Activated T-cell treated with anti-CD3 and anti-CD28 coated beads for 4 hours (primary cell): ENCODE measurements at regions not wholly inside any gene's neighbourhood (a gene's known extent, or its start where the extent isn't known, plus 50 kb on each side); places are given as distances from the start of the nearest gene placed in this dataset.
"Not testable (repeated sequence)": the region's sequence is repeated elsewhere in the genome, so short reads cannot be mapped to it uniquely, and the experiment has no call there.

Experiments used
- DNase-seq: peaks from one replicate; pipeline ENCODE4 v3.0.0-alpha.2; 2020

GRCh38 chr7:140283472-140283871, 106.7 kb upstream of the KDM7A start:
- no peak for DNase-seq

GRCh38 chr7:140281960-140282359, 105.2 kb upstream of the KDM7A start:
- DNase-seq = no peak

DNA sequence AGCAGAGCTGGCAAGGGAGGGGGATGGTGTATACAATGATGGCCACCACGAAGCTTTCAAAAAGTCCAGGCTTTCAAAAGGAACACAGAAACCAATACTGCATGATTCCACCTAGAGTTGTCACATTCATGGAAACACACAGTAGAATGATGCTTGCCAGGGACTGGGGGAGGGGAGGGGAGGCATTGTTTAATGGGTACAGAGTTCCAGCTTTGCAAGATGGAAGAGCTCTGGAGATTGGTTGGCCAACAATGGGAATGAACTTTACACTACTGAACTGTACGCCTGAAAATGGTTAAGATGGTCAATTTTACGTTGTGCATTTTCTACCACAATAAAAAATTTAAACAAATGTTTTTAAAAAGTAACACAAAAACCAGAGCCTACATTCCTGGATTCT, 104.5 kb upstream of the KDM7A start:
- no peak for DNase-seq

- DNase-seq = no peak
Observed at GRCh38 chr7:140276001-140276400, 99.2 kb upstream of the KDM7A start.

GRCh38 chr7:140275069-140275965, 98.5 kb upstream of the KDM7A start:
- DNase-seq = no peak

DNA sequence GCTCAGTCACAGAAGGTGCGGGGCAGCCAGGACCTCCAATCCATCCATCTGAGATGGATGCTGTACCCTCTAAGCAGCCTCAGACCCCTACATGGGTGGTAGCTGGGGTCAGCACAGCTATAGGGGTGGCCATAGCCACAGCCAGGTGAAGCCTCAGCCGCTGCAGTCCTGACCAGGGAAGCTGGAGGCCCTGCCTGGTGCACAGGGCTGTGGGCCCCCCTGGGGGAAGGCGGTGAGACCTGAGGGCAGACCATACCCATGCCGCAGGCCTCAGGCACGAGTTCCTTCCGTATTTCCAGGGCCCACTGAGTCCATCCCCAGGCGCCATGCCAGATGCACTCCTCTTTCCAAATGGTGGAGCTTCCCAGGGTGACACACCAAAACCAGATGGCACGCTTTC, 96.6 kb upstream of the KDM7A start:
- no peak for DNase-seq

DNA sequence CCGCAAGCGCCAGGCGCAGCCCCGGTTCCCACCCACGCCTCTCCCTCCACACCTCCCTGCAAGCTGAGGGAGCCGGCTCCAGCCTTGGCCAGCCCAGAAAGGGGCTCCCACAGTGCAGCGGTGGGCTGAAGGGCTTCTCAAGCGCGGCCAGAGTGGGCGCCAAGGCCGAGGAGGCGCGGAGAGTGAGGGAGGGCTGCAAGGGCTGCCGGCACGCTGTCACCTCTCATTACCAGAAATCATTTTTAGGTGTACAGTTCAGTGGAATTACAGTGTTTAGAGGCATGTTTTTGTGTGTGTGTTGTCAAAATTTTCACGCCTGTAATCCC, 94.8 kb upstream of the KDM7A start:
- not testable (repeated sequence) for DNase-seq

DNA sequence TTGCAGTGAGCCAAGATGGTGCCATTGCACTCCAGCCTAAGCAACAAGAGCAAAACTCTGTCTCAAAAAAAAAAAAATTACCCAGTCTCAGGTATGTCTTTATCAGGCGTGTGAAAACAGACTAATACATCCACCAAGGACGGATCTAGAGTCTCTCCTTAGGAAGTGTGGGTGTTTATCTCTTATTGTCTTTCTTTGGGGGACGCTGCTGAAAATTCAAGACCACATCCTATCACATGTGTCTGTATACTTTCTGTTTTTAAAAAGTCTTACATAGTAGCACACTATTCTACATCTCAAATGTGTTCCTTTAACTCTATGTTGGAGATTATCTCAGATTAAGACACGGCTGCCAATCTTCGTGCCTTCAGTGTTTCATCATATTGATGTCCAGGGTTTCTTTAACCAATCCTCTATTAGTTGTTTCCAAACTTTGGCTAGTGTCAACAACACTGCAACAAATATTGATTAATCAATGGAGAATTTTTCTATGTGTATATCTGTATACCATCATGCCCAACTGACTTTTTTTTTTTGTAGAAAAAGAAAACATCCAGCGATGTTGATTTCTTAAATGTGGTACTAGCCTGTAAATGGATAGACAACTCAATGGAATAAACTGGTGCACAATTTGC, 92.3 kb upstream of the KDM7A start:
- DNase-seq = no peak

GRCh38 chr7:140267381-140268226, 90.8 kb upstream of the KDM7A start:
- DNase-seq = no peak

GRCh38 chr7:140263277-140263676, 86.5 kb upstream of the KDM7A start:
- no peak for DNase-seq

DNA sequence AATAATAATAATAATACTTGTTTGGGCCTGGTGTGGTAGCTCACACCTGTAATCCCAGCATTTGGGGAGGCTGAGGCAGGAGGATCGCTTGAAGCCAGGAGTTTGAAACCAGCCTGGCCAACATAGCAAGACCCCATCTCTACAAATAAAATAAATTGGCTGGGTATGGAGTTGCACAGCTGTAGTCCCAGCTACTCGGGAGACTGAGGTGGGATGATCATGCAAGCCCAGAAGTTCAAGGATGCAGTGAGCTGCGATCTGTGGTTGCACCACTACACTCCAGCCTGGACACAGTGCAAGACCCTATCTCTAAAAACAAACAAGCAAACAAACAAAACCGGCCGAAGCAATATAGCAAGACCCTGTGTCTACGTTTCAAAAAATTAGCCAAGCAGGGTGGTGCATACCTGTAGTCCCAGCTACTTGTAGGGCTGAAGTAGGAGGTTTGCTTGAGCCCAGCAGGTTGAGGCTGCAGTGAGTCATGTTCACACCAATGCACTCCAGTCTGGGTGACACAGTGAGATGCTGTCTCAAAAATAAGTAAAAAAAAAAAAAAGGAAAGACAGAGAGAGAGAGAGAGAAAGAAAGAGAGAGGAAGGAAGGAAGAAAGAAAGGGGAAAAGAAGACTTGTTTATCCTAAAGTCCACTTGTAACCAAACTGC, 85.6 kb upstream of the KDM7A start:
- DNase-seq = no peak

- no peak for DNase-seq
Observed at GRCh38 chr7:140261522-140261921, 84.7 kb upstream of the KDM7A start.

GRCh38 chr7:140261105-140261486, 84.3 kb upstream of the KDM7A start:
- no peak for DNase-seq

DNA sequence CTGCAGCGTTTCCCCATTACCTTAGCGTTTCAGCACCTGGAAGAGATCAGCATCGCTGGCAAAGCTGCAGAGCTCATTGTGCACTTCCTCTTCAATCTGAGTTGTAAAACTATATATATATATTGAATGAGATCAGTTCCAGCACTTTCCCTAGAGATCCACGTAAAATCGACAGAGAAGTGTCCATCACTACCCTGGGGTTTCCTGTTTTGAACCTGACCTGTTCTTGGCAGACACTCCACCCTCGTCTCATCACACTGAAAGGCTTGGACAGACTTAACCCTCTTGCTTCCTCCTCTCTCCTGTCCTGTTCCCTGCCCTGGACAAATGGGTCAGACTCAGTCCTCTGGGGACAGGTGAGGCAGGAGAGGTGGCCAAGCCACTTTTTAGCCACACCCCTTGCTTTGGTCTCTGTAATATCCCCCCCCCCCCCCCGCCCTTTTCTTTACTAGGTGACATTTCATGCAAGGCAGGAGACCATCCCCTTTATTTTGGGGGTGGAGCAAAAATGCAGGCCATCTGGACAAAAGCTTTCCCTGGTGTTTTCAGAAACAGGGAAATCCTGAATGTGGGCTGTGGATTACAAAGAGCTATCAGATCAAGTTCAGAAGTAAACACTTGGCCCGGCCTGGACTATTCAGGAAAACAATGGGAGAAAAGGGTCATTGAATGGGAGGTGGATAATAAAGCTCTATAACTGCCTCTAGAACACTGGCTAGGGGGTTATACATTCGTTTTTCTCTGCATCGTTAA, 83.7 kb upstream of the KDM7A start:
- no peak for DNase-seq

GRCh38 chr7:140257278-140257677, 80.5 kb upstream of the KDM7A start:
- DNase-seq = not testable (repeated sequence)

DNA sequence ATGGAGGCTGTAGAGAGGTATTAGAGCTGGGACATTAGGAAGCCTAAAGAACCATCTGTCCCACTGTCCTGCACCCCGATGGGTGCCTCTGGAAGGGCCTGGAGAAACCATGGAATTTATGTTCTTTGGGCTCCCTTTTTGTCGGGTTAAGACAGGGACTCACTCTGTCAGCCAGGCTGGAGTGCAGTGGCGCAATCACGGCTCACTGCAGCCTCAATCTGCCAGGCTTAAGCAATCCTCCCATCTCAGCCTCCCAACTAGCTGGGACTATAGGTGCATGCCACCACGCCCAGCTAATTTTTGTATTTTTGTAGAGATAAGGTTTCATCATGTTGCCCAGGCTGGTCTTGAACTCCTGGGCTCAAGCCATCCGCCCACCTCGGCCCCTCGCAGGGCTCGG, 78.2 kb upstream of the KDM7A start:
- not testable (repeated sequence) for DNase-seq

DNA sequence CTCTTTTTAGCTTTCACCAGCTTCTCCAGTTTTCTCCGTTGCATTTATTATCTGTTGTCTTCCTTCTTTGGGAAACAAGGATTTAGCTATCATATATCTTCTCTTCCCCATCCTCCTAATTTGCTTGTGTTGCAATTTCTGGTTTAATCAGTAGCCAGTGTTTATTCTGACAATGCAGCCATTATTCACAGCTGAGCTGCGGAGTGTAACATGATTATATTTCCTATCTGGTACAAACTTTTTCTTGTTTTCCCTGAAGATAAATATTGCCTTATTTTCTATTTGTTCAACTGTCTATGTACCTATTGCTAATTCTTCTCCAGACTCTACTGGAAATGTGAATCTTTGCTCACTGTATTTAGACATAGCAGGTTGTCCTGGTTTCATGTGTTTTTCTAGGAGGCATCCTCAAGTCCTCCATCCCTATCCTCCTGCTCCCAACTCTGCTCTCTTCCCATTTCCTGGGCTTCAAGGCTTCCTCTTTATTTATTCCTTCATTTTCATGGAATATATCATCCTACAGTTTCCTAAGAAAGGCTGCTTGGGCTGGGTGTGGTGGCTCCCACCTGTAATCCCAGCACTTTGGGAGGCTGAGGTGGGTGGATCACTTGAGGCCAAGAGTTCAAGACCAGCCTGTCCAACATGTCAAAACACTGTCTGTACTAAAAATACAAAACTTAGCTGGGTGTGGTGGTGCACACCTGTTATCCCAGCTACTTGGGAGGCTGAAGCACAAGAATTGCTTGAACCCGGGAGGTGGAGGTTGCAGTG, 72.4 kb upstream of the KDM7A start:
- no peak for DNase-seq

- DNase-seq = no peak
Observed at GRCh38 chr7:140247559-140247958, 70.8 kb upstream of the KDM7A start.

DNA sequence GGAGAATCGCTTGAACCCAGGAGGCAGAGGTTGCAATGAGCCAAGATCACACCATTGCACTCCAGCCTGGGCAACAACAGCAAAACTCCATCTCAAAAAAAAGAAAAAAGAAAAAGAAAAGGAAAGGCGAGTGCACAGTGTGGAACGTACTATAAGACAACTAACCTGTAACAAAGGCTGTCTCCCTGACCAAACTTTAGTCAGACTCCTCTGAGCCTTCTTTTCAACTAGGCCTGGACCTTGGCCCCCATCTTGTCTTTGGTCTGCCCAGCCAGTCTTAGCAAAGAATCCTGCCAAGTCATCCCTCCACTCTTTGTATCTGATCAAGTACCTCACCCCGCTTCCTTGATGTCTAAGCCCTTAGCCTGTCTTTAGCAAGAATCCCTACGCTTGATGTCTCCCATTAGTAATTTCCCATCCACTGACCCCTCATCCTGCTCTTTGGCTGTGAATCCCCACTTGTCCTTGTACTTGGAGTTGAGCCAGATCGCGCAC, 68.9 kb upstream of the KDM7A start:
- DNase-seq = no peak

DNA sequence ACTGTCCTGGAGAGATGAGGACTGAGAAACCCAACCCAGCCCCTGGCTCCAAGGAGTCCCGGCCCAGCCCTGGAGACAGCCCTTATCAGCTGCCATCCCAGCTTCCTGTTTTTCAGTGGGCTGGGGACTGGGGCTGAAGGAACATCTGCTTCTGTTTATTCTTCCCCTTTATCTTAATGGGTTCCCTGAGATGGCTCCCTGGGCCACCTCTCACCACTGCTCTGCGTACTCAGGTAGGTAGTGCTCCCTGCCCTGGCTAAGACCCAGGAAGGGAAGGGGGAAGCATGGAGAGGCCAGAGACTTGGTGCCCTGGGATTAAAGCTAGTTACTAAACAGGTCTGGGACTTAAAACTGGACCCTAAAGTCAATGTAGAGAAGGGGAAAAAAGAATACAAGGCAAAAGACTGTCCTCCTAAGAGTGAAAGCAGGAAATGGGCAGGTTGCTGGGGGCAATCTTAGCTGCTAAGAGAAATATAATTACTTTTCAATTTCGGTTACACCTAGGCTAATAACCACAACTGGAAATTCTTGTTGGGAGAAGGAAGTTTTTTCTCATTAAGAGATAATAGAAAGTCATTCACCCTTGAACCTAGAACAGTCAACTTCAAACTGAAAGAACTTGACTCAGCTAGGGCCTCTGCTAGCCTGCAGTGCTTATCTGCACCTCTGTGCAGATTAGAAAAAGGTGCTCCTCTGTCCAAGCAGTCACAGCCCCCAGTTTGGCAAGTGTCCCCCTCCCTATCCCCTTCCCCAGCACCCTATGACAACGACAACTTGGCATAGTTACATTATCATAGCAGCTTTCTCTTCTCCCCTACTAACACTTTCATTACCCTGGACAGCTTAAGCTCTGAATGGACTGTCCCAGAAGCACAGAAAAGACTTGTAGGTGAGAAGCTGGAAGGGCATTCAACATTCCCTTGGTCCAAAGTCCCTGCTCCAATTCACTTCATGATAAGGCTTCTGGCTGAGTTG, 65.6 kb upstream of the KDM7A start:
- DNase-seq = no peak
